IMR-90 (cell line): ENCODE measurements at regions not wholly inside any gene's neighbourhood (a gene's known extent, or its start where the extent isn't known, plus 50 kb on each side); places are given as distances from the start of the nearest gene placed in this dataset.
"Not testable (repeated sequence)": the region's sequence is repeated elsewhere in the genome, so short reads cannot be mapped to it uniquely, and the experiment has no call there.

Experiments
- ATAC-seq: fragments of 200-7000 bp; cut with Tn5 transposase; 2 replicates; pipeline ENCODE4 v1.9.1; 2020; ENCODE audit warnings: low read depth, mild to moderate bottlenecking, moderate library complexity
- BruUV-seq: library from RNA; stranded (reverse); fragments of 400-500 nt; replicated peaks from 2 replicates; lab custom pipeline; 2021; lab: Mats Ljungman, UMichigan
- CTCF ChIA-PET: fragments of 300-600 bp; formaldehyde crosslinking; extraction: SDS; loops from one replicate; lab custom pipeline; 2021; ENCODE audit warnings: antibody characterized with exemption; lab: Yijun Ruan, JAX
- POLR2A ChIA-PET: fragments of 300-600 bp; sonication (Branson Sonifier 250); formaldehyde crosslinking; loops from one replicate; lab custom pipeline; 2022; ENCODE audit warnings: antibody characterized with exemption; ENCODE audit not compliant: unreplicated experiment; lab: Charles Lee
- DNase-seq: peaks from one replicate; pipeline ENCODE4 v3.0.0; 2013
- H2AFZ ChIP-seq: replicated peaks from 2 replicates; pipeline ENCODE3; 2013; ENCODE audit warnings: low read length, mild to moderate bottlenecking; ENCODE audit not compliant: poor library complexity
- H2AK5ac ChIP-seq: 2 replicates; pipeline ENCODE4 v1.6.1; 2013; ENCODE audit warnings: low read depth, low read length, inconsistent platforms
- H2AK9ac ChIP-seq: replicated peaks from 2 replicates; pipeline ENCODE3; 2013; ENCODE audit warnings: mild to moderate bottlenecking, low read depth, low read length, moderate library complexity; ENCODE audit not compliant: poor library complexity
- H2BK120ac ChIP-seq: 2 replicates; pipeline ENCODE4 v1.6.1; 2013; ENCODE audit warnings: low read depth, low read length, inconsistent platforms
- H2BK15ac ChIP-seq: 3 replicates; pipeline ENCODE4 v1.6.1; 2013; ENCODE audit warnings: low read depth, low read length, inconsistent platforms
- H2BK20ac ChIP-seq: 2 replicates; pipeline ENCODE4 v1.6.1; 2013; ENCODE audit warnings: low read depth, mild to moderate bottlenecking, inconsistent platforms, low read length, moderate library complexity
- H2BK5ac ChIP-seq: 2 replicates; pipeline ENCODE4 v1.6.1; 2013; ENCODE audit warnings: mild to moderate bottlenecking, low read depth, low read length, inconsistent platforms; ENCODE audit not compliant: poor library complexity, severe bottlenecking
- H3K14ac ChIP-seq: replicated peaks from 2 replicates; pipeline ENCODE4 v1.6.1; 2013; ENCODE audit warnings: low read depth, low read length, inconsistent platforms
- H3K18ac ChIP-seq: 2 replicates; pipeline ENCODE4 v1.6.1; 2013; ENCODE audit warnings: low read depth, low read length, control low read depth
- H3K23ac ChIP-seq: 2 replicates; pipeline ENCODE4 v1.6.1; 2013; ENCODE audit warnings: low read depth, low read length, inconsistent platforms
- H3K27ac ChIP-seq: 2 replicates; pipeline ENCODE4 v1.5.1; 2013; ENCODE audit warnings: mild to moderate bottlenecking, control low read depth, low read length; ENCODE audit not compliant: insufficient read depth
- H3K27me3 ChIP-seq: 2 replicates; pipeline ENCODE4 v1.6.1; 2013; ENCODE audit warnings: low read length; ENCODE audit not compliant: control insufficient read depth, insufficient read depth
- H3K36me3 ChIP-seq: 2 replicates; pipeline ENCODE4 v1.6.1; 2013; ENCODE audit warnings: low read length, mixed read lengths; ENCODE audit not compliant: control insufficient read depth, insufficient read depth
- H3K4ac ChIP-seq: 2 replicates; pipeline ENCODE4 v1.6.1; 2013; ENCODE audit warnings: low read depth, low read length, inconsistent platforms
- H3K4me1 ChIP-seq: 2 replicates; pipeline ENCODE4 v1.6.1; 2013; ENCODE audit warnings: low read length, mixed read lengths; ENCODE audit not compliant: control insufficient read depth, insufficient read depth
- H3K4me2 ChIP-seq: 2 replicates; pipeline ENCODE4 v1.6.1; 2013; ENCODE audit warnings: low read depth, mild to moderate bottlenecking, control low read depth, low read length, moderate library complexity
- H3K4me3 ChIP-seq: 2 replicates; pipeline ENCODE4 v1.5.1; 2013; ENCODE audit warnings: low read depth, mild to moderate bottlenecking, control low read depth, low read length, moderate library complexity; ENCODE audit not compliant: insufficient read depth
- H3K56ac ChIP-seq: 2 replicates; pipeline ENCODE4 v1.6.1; 2013; ENCODE audit warnings: low read length, inconsistent platforms; ENCODE audit not compliant: insufficient read depth; ENCODE audit errors: extremely low read depth
- H3K79me1 ChIP-seq, 2 experiments: 2 replicates each; pipeline ENCODE4 v1.6.1; 2013; ENCODE audit warnings: low read length in 2 of 2, inconsistent platforms in 1 of 2, low read depth in 1 of 2
- H3K9ac ChIP-seq: 2 replicates; pipeline ENCODE4 v1.6.1; 2013; ENCODE audit warnings: low read depth, low read length, control low read depth
- H3K9me1 ChIP-seq: 2 replicates; pipeline ENCODE4 v1.6.1; 2013; ENCODE audit warnings: low read length, inconsistent platforms; ENCODE audit not compliant: insufficient read depth
- H3K9me3 ChIP-seq: 2 replicates; pipeline ENCODE4 v1.6.1; 2013; ENCODE audit warnings: low read length; ENCODE audit not compliant: control insufficient read depth, insufficient read depth
- H4K20me1 ChIP-seq: 2 replicates; pipeline ENCODE4 v1.6.1; 2013; ENCODE audit warnings: low read length, inconsistent platforms; ENCODE audit not compliant: insufficient read depth
- H4K5ac ChIP-seq: 2 replicates; pipeline ENCODE4 v1.6.1; 2013; ENCODE audit warnings: mild to moderate bottlenecking, low read depth, low read length, control low read depth
- H4K8ac ChIP-seq, 2 experiments: 2 replicates each; pipeline ENCODE4 v1.6.1; 2013; ENCODE audit warnings: low read depth in 2 of 2, low read length in 2 of 2, control low read depth in 1 of 2, inconsistent platforms in 1 of 2
- H4K91ac ChIP-seq: 2 replicates; pipeline ENCODE4 v1.6.1; 2013; ENCODE audit warnings: low read depth, low read length, inconsistent platforms; ENCODE audit not compliant: insufficient read depth
- MAZ ChIP-seq: IDR thresholded peaks from 2 replicates; pipeline ENCODE4 v1.6.1; 2012; ENCODE audit warnings: low read depth, mild to moderate bottlenecking, low read length, improper control_type of control experiment, moderate library complexity, borderline replicate concordance
- WGBS, 2 experiments: methylation state at CpG; one replicate each; pipeline versions ENCODE4 v1.1.5 to v1.1.7; 2013; ENCODE audit warnings: missing lambda C conversion rate in 2 of 2; ENCODE audit not compliant: insufficient read length in 1 of 2; ENCODE audit errors: extremely low coverage in 2 of 2; 5-methylcytosine and 5-hydroxymethylcytosine counted together
- dilution Hi-C: fragments of 300-500 bp; cut with HindIII; formaldehyde crosslinking; loops from one replicate; pipeline ENCODE4 v1.14.3; 2018; ENCODE audit warnings: low sequenced_read_pairs; ENCODE audit not compliant: unreplicated experiment
- in situ Hi-C: fragments of 300-500 bp; cut with MboI; formaldehyde crosslinking; loops from 3 replicates; pipeline ENCODE4 v1.14.3; 2019; ENCODE audit warnings: low sequenced_read_pairs, inconsistent platforms, mixed read lengths
- intact Hi-C: fragments of 100-400 bp; cut with micrococcal nuclease; formaldehyde crosslinking; loops from 2 replicates; pipeline ENCODE4 v1.10.0; 2022
- TF ChIP-seq, protein P1 (sequence below): fragments of 150-350 bp; IDR thresholded peaks from 2 replicates; pipeline ENCODE4 v1.6.1; 2017; ENCODE audit warnings: mild to moderate bottlenecking, antibody characterized with exemption, low read length, low read depth

DNA sequence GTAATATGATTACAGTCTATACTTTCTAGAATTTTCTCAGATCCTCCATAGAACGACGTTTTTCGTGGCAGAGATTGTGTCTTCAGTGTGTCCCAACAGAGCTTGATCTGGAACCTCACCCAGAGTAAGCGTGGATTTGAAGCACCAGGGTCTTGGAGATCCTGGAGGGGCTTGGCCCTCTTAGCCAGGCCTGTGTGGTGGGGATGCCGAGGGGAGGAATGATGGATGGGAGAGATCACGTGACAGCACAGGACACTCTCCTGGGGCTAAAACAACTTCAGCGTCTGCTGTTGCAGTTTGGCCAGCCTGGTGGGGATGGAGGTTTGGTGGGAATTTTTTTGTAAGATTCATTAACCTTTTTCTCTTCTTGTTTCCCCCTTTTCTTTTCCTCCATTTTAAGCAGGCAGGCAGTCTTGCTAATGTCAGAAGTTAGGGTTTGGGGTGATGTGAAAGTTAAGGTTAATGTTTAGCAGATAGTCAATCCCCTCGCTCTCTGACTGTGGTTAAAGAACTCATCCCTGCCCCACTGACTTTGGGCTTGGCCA, 100.7 kb upstream of the SULF2 start:
- H2AK5ac ChIP-seq, result no peak overlapping the region
- no peak overlapping the region for H2AFZ ChIP-seq
- no peak overlapping the region for H3K27ac ChIP-seq
- H4K20me1 ChIP-seq, result no peaks in the 10 kb centered on the region
- no peak overlapping the region for H2BK120ac ChIP-seq
- H3K9me3 ChIP-seq, result no peaks in the 10 kb centered on the region
- POLR2A ChIA-PET, result no interaction called here
- in situ Hi-C loops, result no loop called here
- no peak overlapping the region for H4K8ac ChIP-seq
- H3K79me1 ChIP-seq, result no peaks in the 10 kb centered on the region
- H3K14ac ChIP-seq, result no peak overlapping the region
- no peak overlapping the region for H3K4me3 ChIP-seq
- H3K9ac ChIP-seq, result no peak overlapping the region
- H3K4me1 ChIP-seq, result no peaks in the 10 kb centered on the region
- H3K4ac ChIP-seq, result no peak overlapping the region
- CTCF ChIA-PET, result no interaction called here
- no peak overlapping the region for H3K23ac ChIP-seq
- H3K27me3 ChIP-seq, result no peaks in the 10 kb centered on the region; the same call in 1 of the 2 replicates
- no peak for DNase-seq
- BruUV-seq, result no TSS peak
- H4K91ac ChIP-seq, result no peak overlapping the region
- no peak for TF ChIP-seq MAZ
- TF ChIP-seq, protein P1, sequence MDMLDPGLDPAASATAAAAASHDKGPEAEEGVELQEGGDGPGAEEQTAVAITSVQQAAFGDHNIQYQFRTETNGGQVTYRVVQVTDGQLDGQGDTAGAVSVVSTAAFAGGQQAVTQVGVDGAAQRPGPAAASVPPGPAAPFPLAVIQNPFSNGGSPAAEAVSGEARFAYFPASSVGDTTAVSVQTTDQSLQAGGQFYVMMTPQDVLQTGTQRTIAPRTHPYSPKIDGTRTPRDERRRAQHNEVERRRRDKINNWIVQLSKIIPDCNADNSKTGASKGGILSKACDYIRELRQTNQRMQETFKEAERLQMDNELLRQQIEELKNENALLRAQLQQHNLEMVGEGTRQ, result no peak
- no peak overlapping the region for H3K18ac ChIP-seq
- no peak overlapping the region for H3K4me2 ChIP-seq
- H2BK20ac ChIP-seq, result no peak overlapping the region
- H2AK9ac ChIP-seq, result no peak overlapping the region
- intact Hi-C loops, result no loop called here
- dilution Hi-C loops, result no loop called here
- WGBS, 2 experiments, result no CpG with 5 or more reads among the region's 8 CpGs
- no peak overlapping the region for H3K56ac ChIP-seq
- ATAC-seq, result no peak
- no peaks in the 10 kb centered on the region for H3K36me3 ChIP-seq
- no peaks in the 10 kb centered on the region for H3K9me1 ChIP-seq
- no peak overlapping the region for H4K5ac ChIP-seq
- H2BK5ac ChIP-seq, result no peak overlapping the region
- H2BK15ac ChIP-seq, result no peak overlapping the region

DNA sequence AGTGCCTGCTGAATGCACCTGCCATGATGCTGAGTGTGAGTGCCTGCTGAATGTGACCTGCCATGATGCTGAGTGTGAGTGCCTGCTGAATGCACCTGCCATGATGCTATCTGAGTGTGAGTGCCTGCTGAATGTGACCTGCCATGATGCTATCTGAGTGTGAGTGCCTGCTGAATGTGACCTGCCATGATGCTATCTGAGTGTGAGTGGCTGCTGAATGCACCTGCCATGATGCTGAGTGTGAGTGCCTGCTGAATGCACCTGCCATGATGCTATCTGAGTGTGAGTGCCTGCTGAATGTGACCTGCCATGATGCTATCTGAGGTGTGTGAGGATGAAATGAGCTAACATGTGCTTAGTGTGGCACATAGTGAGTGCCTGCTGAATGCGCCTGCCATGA, 98.7 kb upstream of the SULF2 start:
- DNase-seq, H2AFZ ChIP-seq, ATAC-seq, H3K9me3 ChIP-seq, H2BK5ac ChIP-seq, CTCF ChIA-PET, H3K79me1 ChIP-seq, BruUV-seq, H4K20me1 ChIP-seq, in situ Hi-C loops, H4K91ac ChIP-seq, intact Hi-C loops, dilution Hi-C loops, H3K4me3 ChIP-seq, H3K56ac ChIP-seq, H3K14ac ChIP-seq, H3K36me3 ChIP-seq, H2BK120ac ChIP-seq, H3K18ac ChIP-seq, H3K4me1 ChIP-seq, H3K27me3 ChIP-seq, H2BK15ac ChIP-seq, H4K8ac ChIP-seq, H2AK5ac ChIP-seq, H2AK9ac ChIP-seq, H3K4me2 ChIP-seq, POLR2A ChIA-PET, H3K4ac ChIP-seq, H3K9ac ChIP-seq, H3K27ac ChIP-seq, H3K9me1 ChIP-seq, H4K5ac ChIP-seq, H2BK20ac ChIP-seq, H3K23ac ChIP-seq: not testable (repeated sequence)
- WGBS, 2 experiments, result 0% methylated on average over 1 of the region's 1 CpG; no CpG with 5 or more reads in 1 of the 2 experiments
